Muscle of back (tissue), 3 donors: ENCODE measurements at regions not wholly inside any gene's neighbourhood (a gene's known extent, or its start where the extent isn't known, plus 50 kb on each side); places are given as distances from the start of the nearest gene placed in this dataset.
"Not testable (repeated sequence)": the region's sequence is repeated elsewhere in the genome, so short reads cannot be mapped to it uniquely, and the experiment has no call there.

Experiments used
- DNase-seq, 3 donors: peaks; one replicate each; pipeline versions ENCODE4 v3.0.0 to v3.0.0-alpha.2; 2013

DNA sequence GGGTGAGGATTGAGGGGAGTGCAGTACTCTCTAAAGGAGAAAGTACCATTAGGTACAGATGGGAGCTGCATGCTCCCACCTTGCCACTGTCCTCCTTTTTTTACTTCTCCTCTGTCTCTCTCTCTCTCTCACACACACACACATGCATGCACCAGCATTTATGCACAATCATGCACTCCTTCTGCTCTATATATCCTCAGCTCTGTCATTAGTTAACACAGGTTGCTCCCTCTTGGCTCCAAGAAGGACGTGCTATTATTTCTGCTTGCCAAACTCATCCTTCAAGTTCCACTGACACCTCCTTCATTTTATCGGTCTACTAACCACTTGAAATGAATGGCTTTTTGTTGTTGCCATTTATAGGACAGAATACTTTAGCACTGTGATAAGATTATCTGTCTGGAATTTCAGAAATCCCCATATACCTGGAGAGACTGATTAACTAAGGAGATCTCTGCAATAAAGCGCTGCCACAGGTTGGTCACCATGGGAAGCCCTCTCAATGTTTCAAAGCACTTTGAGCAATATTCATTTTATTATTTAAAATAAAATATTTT lies 178.5 kb upstream of the TRIB2 start:
- DNase-seq: no peak

DNA sequence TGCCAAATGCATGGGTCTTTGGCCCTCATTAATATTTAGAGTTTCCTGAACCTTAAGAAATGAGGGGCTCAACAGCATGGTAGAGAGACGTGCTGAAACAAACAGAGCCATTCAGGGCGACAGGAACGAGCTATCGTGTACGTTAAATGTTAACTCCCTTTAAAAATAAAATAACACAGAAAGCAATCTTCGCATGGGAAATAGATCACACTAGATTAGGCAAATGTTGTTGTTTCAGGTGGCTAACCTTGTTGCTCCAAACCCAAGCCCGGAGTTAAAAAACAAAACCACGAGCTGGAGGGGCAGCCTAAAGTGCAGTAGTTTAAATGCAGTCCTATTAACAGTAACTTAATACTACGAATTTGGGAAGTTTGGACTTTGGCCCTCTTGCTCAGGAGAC lies 177.4 kb upstream of the TRIB2 start:
- DNase-seq: no peak

DNA sequence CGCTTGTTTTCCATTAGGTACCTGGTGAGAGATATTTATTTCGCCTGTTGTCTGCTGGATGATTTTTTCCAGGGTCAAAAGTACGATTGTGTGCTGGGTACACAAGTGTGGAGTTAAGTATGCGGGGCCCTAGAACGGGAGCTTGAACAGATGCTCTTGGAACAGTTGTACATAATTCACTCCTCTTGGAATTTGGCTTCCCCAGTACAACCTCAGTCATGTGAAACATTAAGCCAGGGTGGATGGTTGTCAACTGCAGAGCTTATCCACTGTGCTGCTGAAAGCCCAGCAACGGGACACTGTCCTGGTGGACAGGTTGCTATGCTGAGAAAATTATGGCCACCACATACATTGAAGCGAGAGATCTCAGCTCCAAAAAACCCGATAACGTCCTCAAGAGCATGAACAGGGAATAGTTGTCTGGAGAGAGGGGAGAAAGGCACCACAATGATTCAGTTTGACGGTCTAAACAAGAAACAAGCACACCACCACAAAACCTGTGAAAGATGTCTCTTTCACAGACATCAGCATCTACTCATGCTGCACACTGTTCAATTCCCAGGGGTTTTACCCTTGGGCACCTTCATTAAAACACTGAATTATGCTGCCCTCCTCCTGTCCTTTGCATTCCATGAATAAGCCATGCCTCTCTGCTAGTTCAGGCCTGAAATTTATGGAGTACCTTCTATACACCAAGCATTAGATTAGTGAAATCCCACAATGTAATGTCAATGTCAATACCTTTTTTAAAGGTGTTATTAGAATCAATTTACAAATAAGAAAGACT lies 176.8 kb upstream of the TRIB2 start:
- peak; percentile 37 to 65 (median 58) for DNase-seq

DNA sequence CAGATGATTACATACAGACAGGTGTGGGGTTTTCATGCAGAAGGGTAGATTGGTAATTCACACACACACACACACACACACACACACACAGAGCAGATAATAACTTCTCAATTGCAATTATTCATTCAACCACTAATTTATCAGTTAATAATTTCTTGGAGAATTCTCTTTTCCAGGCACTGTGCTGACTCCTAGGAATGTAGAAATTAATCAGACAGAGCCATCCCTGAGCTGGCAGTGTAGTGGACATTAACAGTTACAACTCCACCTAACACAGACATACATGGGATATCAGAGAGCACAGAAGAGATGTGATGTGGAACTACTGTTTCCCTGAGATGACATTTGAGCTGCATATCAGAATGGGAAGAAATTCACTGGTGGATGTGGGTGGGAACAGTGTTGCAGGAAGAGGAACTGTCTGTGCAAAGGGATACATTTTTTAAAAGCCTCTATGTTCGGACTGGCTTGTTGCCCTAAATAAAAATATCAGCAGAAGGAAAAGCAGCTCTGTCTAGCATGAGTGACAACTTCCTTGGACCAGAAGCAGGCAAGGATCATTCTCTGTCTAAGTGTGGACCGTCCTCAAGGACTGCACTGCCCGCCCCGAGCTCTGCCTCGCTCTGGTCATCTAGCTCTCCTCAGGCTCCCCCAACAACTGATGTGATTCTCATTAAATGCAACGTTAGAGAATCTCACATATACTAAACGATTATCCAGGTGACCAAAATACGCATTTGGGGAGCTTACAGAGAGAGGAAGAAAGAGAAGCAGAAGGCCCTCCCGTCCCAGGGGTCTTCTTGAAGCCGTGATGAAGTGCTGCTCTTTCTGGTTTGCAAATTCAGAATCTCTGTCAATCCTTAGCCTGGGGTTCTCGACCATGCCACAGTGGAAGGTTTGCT lies 173.4 kb upstream of the TRIB2 start:
- DNase-seq: peak in 1 of 3 donors; percentile 51

DNA sequence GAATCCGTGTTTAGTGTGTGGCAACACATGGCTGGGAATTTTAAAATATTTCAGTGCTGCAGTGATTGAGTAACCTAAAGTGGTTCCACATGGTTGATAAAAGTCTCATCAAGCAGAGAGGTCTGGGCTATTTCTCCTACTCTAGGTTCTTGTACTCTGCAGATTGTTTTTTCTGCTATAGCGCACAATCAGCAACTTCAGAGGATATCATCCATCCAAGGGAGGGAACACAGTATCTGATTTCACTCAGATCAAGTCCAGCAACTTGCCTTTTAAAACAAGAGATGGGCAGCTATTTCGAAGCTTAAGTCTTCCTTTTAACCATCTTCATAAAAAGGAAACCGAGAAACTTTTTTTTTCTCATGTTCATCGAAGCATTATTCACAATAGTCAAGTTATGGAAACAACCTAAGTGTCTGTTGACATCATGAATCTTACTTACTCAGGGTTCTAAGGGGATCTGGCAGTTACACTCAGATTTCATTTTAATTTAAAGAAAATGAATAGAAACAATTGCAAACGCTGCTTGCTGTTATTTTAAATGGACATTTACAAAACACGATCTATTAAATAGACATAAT lies 172.7 kb upstream of the TRIB2 start:
- peak in 1 of 3 donors; percentile 48 for DNase-seq

DNA sequence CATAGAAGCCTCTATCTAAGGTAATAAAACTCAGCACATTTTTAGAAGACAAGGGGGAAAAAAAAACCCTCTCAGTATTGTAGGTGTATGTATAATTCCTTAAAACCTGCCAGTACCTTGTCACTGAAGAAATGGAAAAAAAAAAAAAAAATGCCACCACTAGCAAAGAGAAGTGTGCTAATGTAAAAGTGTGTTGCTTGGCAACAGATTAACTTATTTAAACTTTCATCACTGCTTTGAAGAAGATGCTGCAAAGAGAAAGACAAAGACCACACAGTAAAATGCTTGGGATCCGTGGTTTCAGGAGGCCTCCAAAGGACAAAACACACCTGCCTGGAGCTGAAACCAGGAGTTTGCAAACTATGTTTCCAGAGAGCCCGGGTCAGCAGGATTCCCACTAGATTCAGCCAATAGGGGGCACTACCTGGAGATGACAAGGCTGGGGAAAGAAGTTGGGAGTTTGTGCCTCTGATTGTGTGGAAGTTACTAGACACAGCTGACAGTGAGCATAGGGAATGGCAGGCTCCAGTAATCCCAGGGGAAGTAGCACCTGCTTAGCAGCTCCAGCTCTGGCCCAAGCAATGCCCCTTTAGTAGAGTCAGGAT lies 169.1 kb upstream of the TRIB2 start:
- DNase-seq: no peak

DNA sequence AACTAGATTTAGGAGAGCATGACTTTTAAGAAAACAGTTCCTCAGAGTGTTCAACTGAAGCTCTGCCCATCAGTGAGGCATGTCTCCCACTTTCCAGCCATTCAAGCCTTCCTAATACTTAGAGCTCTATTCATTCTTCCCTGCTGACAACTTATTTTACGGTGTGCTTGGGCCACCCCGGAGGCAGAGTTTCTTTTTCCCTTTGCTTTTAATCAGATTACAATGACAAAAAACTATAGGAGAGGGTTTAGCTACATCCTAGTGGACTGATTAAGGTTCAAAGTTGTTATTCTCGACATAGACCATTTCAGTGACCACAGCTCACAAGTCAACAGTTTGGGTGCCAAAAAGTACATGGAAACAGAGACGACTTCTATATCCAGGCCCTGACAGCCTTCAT lies 167.8 kb upstream of the TRIB2 start:
- DNase-seq: no peak

DNA sequence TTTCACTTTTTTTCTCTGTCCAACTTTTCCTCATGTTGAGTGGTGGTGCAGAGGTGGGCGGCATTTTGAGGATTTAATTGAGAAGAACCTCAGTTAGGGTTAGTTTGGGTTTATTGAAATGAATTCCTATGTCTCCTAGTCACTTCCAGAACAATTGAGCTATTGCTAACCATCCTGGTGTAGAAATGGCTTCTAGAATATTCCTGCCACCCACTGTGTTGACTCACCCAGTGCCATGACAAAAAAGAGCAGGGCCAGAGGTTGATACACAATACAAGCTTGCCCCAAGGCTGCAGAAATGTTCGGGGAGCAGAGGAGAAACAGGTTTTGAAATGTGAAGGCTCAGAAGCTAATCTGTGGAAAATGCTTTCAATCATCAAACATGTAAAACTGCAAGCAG lies 167.1 kb upstream of the TRIB2 start:
- no peak for DNase-seq

DNA sequence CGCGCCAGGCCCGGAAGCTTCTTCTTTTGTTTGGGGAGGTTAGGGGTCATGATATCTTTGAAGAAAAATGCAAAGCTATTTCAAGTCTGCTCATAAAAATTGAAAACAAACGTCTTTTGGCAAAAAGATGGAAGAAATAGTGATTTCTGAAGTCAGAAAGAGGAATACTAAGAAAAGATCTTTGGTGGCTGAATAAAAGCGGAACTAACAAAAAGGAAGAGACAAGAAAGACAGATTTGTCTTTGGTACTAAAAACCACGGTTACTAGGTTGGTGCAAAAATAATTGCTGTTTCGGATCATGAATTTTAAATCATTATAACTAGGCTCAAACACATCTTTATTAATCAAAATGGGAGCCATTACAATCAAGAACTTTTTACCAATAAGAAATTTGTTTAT lies 164.6 kb upstream of the TRIB2 start:
- no peak for DNase-seq

DNA sequence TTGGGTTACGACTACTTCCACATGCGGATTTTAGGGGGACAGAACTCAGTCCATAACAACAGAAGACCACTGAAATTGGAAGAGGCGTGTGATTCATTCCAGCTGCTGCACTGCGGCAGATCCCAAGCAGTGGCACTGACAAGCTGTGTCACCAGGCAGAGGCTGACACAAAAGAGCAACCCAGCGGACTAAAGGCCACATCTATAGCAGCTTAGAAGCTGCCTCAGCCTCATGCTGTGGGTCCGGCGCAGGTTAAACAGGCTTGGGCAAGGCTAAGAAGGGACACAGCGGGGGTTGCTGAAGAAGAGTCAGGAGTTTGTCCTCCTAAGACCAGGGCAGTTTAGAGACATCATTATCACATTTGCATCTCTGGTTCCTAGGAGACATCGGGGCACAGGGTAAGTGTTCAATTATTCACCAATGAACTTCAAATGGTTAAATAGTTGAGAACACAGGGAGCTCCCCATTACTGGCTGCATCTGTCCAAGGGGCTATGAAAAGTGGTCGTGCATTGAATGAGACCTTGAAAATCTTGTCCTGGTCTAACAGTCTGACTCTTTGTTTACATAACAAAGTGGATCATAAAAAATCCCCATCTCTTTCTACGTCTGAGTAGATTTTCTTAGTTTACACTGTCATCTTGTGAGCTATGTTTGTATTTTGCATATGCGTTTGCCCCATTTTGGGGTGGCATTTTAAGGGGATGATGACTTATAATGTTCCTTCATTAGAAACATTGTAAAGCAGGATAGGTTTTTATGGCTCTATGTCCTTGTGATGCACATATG lies 162.3 kb upstream of the TRIB2 start:
- DNase-seq: no peak

DNA sequence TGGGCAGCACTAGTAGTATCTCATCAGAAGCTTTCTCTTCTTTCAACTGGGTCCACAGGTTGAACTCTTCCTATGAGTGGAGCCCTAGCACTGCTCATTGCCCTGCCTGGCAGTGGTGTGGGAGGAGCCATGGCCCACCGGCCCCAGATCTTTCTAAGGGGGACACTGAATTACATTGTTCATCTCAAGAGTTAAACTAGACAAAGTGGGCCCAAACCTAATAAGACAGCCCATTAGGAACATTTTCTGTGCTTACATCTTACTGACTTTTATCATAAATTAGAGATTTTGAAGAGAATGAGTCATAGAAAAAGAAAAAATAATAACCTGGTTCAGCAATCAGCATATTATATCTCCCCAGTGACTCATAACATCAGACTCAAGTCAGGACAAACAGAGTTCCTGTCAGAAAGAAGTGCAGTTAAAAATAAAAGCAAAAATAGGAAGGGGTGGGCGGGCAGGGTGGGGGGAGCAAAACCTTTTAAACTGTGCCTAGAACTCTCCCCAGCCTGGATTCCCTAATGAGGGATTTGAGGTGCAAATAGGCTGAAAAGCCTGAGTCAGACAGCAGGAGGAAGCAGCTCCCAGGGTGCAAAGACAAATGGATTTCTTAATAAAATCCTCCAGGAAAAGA lies 161.6 kb upstream of the TRIB2 start:
- DNase-seq: peak in 2 of 3 donors; percentile 41 to 45

DNA sequence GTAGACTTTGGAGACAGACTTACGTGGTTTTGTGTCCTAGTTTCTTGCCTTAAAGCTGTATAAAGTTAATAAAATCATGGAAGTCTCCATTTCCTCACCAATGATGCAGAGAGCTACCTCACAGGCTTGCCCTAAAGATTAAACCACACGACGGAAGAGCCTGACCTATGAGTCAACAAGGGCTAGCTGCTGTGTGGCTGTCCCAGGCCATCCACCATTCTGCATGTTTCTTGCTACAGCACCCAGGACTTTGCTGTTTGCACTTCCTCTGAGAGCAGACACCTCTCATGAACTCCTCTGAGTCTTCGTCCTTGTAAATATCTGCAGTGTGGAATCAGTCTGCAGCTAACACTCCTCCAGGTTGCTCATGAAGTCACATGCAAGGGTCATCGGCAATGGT lies 160.0 kb upstream of the TRIB2 start:
- no peak for DNase-seq

DNA sequence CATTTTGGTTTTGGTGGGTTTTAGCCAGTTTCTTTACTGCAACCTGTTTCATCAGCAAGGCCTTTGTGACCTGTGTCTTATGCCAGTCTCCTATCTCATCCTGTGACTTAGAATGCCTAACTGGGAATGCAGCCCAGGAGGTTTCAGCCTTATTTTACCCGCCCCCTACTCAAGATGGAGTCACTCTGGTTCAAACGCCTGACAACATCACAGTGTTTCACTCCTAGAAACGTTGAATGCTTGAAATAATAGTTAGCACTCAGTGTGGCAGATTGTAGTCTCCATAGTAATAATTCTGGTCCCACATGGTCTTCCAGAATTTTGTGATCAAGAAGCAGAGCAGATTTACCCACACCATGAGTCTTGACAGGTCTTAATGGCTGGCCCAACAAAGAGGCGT lies 159.0 kb upstream of the TRIB2 start:
- no peak for DNase-seq

DNA sequence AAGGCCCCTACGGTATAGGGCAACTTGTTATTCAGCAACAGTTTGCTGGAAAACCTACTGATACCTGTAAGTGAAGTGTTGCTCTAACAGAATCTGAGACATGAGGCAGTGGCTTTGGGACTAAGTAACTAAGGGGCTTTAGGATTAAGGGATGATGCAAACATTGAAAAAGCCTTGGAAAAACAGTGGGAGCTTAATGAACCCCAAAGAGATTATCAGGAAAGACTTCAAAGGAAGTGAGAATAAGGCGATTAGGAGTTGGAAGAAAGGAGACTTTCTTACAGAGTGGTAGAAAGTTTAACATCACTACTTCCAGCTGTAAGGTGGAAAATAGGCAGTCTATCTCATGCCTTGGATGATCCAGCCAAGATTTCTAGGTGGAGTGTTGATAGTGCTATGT lies 158.2 kb upstream of the TRIB2 start:
- no peak for DNase-seq

DNA sequence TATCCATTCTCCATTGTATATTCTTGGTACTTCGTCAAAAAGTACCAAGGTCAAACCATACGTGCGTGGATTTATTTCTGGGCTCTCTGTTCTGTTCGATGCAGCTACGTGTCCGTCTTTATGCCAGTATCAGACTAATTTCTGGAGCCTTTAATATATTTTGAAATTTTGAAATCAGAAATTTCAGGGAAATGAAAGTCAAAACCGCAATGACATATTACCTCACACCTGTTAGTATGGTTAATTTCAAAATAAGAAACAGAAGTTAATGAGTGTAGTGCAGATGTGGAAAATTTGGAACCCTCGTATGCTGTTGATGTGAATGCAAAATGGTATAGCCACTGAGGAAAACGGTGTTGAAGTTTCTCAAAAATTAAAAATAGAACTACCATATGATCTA lies 156.1 kb upstream of the TRIB2 start:
- DNase-seq: no peak

DNA sequence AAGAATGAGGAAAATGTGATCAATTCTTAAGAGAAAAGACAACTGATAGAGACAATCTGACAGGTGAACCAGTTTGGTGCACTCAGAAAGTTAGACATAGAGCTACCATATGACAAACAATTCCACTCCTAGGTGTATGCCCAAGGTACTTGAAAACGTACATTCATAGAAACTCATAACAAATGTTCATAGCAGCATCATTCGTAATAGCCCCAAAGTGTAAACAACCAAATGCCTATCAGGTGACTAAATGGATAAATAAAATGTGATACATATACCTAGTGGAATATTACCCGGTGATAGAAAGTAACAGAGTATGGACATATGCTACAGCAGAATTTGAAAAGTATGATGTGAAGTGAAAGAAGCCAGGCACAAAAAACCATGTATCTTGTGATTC lies 149.3 kb upstream of the TRIB2 start:
- DNase-seq: no peak

DNA sequence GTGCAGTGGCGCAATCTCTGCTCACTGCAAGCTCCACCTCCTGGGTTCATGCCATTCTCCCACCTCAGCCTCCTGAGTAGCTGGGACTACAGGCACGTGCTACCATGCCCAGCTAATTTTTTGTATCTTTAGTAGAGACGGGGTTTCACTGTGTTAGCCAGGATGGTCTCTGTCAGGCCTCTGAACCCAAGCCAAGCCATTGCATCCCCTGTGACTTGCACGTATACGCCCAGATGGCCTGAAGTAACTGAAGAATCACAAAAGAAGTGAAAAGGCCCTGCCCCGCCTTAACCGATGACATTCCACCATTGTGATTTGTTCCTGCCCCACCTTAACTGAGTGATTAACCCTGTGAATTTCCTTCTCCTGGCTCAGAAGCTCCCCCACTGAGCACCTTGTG lies 147.2 kb upstream of the TRIB2 start:
- not testable (repeated sequence) for DNase-seq

DNA sequence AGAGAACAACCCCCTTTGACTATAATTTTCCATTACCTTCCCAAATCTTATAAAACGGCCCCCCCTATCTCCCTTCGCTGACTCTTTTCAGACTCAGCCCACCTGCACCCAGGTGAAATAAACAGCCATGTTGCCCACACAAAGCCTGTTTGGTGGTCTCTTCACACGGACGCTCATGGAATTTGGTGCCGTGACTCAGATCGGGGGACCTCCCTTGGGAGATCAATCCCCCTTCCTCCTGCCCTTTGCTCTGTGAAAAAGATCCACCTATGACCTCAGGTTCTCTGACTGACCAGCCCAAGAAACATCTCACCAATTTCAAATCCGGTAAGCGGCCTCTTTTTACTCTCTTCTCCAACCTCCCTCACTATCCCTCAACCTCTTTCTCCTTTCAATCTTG lies 146.8 kb upstream of the TRIB2 start:
- DNase-seq: not testable (repeated sequence)

DNA sequence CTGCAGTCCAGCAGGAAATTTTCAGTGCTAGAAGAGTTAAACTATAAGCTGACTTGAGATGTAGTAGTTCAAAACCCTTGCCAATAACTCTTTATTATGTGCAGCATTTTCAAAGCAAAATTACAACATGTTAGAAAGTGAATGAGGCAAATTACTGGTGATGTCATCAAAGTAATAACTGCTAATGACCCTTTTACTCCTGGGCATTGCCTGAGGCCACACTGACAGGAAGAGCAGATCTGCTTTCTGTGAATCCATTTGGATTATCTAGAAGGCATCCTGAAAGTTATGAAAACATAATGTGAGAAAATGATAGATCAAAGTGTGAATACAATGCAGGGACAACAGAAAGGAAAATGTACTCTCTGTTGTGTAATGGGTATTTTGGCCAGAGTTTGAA lies 139.6 kb upstream of the TRIB2 start:
- DNase-seq: no peak

DNA sequence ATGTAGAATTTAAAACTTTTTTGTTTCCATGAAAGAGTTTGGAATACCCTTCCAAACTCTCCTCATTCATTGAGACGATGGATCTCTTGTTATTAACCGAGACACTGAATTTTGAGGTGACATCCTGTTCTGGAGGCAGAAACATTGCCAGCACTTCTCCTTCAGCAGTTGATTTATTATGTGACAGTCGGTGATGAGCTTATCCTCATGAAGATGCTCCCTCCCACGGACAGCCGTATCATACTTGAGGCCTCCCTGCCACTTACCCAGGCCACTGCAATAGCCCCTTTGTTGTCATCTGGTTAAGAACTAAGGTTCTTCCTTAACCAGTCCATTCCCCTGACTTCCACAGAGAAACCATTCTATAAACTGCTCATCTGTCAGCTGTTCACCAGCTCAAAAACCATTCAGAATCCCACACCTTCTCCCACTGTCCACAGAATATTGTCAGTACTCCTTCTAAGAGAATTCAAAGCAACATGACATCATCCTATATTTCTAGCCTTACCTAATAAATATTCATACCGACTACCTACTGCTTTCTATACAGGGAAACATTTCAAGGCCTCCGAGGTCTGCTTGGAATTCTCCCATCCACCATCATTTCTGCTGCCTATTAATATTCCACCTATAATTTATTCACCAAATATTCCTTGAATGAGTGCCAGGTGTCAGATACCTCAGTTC lies 139.0 kb upstream of the TRIB2 start:
- no peak for DNase-seq
